AG10803 (cell line): ENCODE measurements at regions not wholly inside any gene's neighbourhood (a gene's known extent, or its start where the extent isn't known, plus 50 kb on each side); places are given as distances from the start of the nearest gene placed in this dataset.

ENCODE experiments used
- DNase-seq: peaks from one replicate; pipeline ENCODE4 v3.0.0; 2010; ENCODE audit warnings: low read depth
- H3K4me3 ChIP-seq: 2 replicates; pipeline ENCODE4 v1.5.1; 2011; ENCODE audit warnings: mild to moderate bottlenecking, low read length, control low read depth
- CTCF ChIP-seq: conservative IDR thresholded peaks from 2 replicates; pipeline ENCODE4 v1.5.1; 2011; ENCODE audit warnings: mild to moderate bottlenecking, low read length, control low read depth, inconsistent platforms

- no peak overlapping the region; the same call in 1 of the 2 replicates for H3K4me3 ChIP-seq
- 0 out of 2 replicates have a peak, but pooled peaks have one; percentile 5 for TF ChIP-seq CTCF
- DNase-seq: no peak
These were observed 67.8 kb upstream of the SASH1 start for GRCh38 chr6:148274809-148275208.

GRCh38 chr6:148285205-148285604, 57.4 kb upstream of the SASH1 start:
- H3K4me3 ChIP-seq: no peak overlapping the region
- no peak for DNase-seq
- TF ChIP-seq CTCF: no peak

GRCh38 chr6:148286563-148286962, 56.1 kb upstream of the SASH1 start:
- TF ChIP-seq CTCF: no peak
- DNase-seq: no peak
- no peak overlapping the region for H3K4me3 ChIP-seq

GRCh38 chr6:148287623-148288333, 54.9 kb upstream of the SASH1 start:
- DNase-seq: no peak
- no peak for TF ChIP-seq CTCF
- H3K4me3 ChIP-seq: no peak overlapping the region

GRCh38 chr6:148288541-148288940, 54.1 kb upstream of the SASH1 start:
- no peak overlapping the region for H3K4me3 ChIP-seq
- TF ChIP-seq CTCF: no peak
- DNase-seq: peak; percentile 24

GRCh38 chr6:148289153-148289552, 53.5 kb upstream of the SASH1 start:
- DNase-seq: no peak
- TF ChIP-seq CTCF: no peak
- H3K4me3 ChIP-seq: no peak overlapping the region

GRCh38 chr6:148291876-148292275, 50.8 kb upstream of the SASH1 start:
- H3K4me3 ChIP-seq: no peak overlapping the region
- TF ChIP-seq CTCF: no peak
- peak; percentile 53 for DNase-seq
